Activated naive CD4-positive, alpha-beta T cell treated with anti-CD3 and anti-CD28 coated beads, Interleukin-2, amount 50 U/mL, for 16 hours (primary cell): ENCODE measurements at regions not wholly inside any gene's neighbourhood (a gene's known extent, or its start where the extent isn't known, plus 50 kb on each side); places are given as distances from the start of the nearest gene placed in this dataset.
"Not testable (repeated sequence)": the region's sequence is repeated elsewhere in the genome, so short reads cannot be mapped to it uniquely, and the experiment has no call there.

ENCODE experiments used
- DNase-seq: peaks from one replicate; pipeline ENCODE4 v3.0.0-alpha.2; 2020

DNA sequence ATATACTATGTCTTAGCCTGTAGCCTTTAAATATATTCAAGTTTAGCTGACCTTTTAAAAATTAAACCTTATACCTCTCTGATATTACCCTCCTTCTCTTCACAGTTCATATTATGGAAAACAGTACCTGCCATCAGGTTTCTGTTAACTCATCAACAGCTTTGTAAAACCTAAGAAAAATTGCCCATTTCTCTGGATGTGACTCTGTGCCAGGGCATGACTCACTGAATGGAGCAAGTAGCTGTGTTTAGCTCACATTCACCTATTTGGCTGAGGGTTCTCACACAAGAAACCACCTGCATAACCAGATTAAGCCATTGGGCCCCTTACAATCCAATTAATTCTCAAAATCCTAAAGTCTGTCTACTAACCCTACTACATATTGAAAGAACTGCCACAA lies 678.8 kb upstream of the MARCKS start:
- no peak for DNase-seq

DNA sequence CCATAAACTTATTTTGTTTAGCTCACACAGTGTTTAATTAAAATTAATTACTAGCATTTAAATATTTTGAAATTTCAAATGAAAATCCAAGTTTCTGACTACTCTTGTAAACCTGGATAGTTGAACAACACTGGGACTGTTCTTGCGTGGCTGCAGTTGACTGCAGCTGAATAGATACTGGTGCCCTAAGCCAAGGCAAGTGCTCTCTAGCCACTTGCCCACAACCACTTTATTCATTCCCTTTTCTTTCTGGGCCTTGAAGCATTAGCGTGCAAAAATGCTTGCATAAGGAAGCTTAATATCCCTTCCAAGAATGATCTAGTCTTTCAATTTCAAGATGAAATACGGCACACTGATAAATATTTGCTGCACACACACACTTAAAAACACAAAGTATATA lies 676.0 kb upstream of the MARCKS start:
- DNase-seq = no peak

DNA sequence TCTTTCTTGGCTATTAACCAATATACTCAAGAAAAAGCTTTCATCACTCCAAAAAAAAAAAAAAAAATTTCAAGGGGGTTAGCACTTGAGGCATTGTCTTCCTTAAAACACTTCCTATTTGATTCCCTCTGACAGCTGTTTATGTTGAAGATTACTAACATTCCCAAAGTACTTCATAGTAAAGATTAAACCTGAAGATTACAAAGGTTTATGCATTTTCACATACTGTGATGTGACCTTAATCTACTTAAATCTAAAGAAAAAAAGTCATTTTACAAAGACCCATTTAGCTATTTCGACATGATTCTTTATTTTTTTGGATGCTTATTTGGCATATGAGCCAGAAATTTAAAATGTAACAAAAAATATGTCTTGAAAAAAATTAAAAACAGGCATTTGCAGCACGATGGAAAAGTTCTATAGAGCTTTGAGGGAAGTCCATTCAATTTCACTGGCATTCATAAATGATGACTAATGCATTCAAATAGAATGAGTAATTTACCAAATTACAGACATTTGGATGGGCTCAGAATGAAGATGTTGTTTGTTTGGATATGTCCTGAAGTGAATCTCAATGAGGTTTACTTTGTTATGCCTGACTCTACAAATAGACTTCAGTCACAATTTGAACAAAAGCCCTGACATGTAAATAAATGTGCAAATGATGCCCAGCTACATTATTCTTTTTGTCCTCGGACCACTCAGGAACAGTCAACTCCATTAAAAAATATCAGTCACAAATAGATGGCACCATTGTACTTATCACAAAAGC lies 674.6 kb upstream of the MARCKS start:
- DNase-seq = no peak

DNA sequence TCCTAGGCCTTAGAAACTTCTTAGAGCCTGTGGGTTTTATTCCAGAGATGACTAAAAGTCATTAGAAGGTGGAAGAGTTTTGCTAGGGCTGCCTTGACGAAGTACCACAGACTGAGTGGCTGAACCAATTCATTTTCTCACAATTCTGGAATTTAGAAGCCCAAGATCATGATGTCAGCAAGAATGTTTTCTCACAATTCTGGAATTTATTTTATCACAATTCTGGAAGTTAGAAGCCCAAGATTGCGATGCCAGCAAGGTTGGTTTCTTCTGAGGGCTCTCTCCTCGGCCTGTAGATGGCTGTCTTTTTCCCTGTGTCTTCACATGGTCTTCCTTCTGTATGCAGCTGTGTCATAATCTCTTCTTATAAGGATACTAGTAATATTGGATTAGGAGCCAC lies 672.9 kb upstream of the MARCKS start:
- DNase-seq = no peak

DNA sequence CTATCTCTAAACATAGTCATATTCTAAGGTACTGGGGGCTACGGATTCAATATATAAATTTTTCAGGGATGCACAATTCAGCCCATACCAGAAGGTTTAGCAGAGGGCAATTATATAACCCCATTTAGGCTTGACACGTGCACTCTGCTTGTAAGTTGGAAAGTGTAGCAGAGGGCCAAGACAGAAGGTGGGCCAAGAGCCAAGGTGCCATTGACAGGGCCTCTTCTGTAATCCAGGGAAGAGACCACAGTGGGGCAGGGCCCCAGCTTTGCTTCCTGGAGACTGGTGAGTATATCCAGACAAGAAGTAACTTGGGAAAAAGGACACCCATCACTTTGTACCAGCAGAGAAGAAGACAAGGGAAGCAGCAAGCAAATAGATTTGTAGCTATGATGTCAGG lies 672.4 kb upstream of the MARCKS start:
- no peak for DNase-seq

DNA sequence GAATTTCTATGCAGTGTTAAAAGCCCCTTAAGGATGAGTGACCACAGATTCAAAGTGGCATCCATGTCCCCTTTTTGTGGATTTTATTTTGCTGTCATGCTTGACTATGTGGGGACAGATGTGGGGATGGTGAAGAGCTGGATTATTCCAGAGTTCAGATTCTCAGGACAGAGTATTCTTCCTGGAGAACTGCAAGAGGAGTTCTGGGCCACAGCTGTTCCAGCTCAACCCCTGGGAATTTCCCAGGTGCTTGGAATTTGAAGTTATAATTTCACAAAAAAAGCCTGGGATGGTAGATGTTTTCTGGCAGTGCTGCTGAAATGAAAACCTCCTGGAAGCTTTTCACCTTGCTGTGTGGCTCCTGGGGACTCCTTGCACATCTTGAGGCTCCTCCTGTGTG lies 671.8 kb upstream of the MARCKS start:
- no peak for DNase-seq

DNA sequence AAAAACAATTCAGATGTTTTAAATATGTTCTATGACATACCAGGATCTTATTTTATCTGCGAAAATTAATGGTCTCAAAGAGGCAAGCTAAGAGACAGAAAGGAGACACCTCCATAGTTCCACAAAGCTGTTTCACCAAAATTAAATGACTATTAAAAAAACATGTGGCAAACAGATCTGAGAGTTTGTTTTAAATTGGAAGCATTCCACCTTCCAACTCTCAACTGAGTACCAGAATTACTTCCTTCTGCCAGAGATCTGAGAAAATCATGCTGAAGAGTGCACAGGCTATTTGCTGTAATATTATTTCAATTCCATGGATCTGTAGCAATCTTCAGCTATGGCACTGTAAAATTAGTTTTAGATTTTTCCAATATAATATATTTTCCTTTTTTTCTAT lies 669.5 kb upstream of the MARCKS start:
- no peak for DNase-seq

DNA sequence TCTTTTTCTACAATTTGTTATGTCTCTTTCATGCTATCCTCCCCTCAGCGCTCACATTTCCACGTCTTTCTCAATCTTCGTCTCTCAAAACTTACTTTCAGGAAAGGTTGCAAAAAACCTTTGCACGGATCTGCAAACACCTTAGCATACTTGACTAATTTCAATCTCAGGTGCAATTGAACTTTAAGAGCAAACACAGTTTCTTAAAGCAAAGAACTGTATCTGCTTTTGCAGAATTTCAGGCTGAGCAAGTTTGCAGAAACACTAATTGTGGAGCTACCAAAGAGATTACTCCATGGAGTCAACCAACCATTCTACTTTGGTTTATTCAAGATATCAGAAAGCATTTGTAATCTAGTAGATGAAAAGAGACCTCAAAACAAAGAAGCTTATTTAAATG lies 668.2 kb upstream of the MARCKS start:
- no peak for DNase-seq

DNA sequence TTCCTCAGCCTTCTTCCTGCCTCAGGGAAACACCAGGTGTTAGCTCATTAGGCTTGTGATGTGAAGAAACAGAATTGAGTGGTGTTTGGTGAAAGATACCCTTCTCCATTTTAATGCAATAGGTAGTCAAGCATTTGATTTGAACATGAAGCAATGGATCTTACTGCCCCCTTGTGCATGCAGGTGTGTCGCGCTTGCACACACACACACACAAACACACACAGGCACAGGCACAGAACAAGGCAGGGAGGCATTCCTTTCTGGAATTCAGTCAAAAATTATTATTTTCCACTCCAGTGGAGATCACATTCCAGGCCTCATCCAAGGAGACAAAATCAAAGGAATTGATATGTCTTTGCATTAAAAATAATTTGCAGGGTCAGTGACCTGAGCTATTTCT lies 667.0 kb upstream of the MARCKS start:
- no peak for DNase-seq

DNA sequence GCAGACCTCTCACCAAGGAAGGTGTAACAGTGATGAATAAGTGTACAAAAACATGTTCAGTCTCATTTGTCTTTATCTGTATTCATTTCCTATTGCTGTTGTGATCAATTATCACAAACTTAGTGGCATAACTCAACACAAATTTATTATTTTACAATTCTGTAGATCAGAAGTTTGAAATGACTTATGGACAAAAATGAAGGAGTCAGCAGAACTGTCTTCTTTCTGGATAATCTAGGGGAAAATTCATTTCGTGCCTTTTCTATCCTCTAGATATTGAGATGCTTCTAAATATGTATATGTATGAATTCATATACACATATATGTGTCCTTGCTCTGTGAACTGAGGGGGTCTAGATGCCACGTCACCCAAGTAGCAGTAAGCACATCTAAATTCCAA lies 663.1 kb upstream of the MARCKS start:
- no peak for DNase-seq

DNA sequence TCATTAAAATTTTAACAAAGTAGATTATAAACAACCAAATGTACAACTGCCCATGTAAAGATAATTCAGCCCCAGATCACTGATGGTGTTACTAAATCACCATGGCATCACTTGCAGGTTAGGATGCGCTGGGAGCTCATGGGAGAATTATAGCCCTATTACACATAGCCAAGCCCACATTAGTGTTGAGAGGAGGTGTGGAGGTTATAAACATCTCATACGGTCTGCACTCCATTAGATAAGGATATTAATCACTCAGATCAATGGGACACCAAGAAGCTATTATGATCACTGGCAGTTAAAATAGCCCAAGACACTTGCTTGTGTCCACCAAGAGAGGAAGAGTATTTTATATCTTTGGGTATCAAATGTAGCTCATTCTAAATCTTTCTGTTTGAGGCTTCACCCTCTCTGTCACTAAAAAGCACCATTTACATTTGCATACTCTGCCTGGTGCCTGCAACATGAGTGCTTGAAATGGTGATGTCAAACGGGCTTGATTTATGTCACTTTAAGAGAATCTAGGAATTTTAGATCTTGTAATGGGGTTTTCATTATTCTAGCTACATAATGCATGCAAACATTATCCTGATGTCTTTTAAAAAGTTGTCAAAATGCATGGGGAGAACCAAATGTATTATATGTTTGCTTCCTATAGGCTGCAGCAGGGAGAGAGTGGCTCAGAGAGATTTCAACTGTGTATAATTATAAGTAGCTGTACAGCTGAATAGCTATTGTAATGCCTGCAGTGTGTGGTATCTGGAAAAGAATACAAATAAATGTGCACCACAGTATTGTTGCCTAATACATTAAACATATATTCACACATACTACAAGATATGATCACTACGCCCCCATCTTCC lies 654.1 kb upstream of the MARCKS start:
- DNase-seq = no peak

DNA sequence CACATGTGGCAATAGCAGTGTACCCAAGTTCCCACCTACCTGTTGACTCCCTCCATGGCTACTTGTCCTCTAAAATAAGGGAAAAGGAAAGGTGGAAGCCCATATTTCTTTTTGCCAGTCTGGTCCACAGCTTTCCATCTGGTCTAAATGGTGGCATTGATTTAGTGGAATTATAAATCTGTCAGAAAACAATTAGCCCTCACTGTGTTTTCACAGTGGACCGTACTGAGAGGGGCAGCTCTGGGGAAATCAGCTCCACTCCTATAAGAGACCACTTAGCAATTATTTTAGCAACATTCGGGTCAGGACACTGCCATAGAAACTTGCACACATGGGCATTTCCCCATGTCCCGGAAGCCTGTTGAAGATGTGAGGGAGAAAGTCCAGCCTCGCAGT lies 653.4 kb upstream of the MARCKS start:
- no peak for DNase-seq

DNA sequence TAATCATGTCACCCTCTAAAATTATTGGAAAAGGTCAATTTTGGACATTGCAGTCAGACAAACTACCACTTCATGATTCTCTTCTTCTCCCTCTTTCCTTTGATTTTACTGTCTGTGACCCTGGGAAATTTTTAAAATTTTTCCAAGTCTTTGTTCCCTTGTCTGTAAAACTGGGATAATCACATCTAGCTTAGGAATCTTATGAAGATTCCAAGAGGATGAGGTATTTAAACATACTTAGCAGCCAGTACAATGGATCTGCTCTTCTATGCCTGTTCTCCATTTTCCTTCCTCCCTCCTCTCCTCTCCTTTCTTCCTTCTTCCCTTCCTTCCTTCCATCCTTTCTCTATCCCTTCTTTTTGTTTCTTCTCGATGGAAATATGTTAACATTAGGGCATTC lies 651.6 kb upstream of the MARCKS start:
- no peak for DNase-seq

DNA sequence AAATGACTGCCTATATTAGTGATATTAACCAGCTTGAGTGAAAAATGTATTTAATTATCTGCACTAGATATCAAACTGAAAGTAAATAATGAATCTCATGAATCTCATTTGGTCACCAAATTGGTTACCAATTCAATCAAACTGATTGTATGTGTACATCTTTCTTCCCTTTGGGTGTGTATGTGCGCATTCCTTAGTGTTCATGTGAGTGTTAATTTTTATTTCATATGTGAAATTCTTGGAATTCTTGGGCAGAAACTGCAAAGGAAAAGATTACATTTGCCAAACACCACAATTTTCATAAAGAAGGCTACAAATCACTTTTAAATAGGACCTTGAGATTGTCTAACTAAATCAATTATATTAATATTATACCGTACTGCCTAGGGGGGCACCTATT lies 648.4 kb upstream of the MARCKS start:
- no peak for DNase-seq

DNA sequence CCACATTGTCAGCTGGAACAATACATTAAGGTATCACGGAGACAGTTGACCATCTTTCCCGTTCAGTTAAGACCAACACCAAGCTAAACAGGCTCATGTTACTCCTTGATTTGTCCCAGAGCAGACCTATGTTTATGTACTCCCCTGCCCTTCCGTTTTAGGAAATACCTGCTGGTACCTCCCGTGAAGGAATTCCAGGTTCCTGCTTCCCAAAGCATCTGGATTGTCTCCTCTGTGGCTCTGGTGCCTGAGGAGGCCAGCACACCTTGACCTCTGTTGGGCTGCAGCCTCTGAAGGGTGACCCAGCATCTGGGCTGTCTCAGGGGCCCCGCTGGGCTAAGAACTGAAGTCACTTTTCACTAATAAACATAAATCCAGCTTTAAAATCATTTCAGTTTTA lies 647.8 kb upstream of the MARCKS start:
- DNase-seq = no peak

DNA sequence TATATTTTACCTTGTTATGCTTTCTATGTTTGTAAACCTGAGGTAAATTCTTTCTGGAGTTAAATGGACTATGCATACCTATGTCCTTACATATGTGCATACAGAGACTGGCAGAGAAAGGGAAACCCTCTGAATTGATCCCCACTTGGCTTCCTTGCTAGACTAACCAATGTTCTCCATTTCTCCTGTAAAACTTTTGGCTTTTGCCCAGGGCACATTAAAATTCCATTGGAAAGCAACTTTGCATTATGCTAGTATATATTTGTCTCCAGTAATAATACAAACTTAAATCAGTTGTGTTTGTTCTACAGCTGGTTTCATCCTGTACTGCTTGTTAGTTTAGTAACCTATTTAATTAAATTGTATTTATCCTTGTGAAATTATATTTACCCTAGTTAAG lies 646.0 kb upstream of the MARCKS start:
- DNase-seq = no peak

DNA sequence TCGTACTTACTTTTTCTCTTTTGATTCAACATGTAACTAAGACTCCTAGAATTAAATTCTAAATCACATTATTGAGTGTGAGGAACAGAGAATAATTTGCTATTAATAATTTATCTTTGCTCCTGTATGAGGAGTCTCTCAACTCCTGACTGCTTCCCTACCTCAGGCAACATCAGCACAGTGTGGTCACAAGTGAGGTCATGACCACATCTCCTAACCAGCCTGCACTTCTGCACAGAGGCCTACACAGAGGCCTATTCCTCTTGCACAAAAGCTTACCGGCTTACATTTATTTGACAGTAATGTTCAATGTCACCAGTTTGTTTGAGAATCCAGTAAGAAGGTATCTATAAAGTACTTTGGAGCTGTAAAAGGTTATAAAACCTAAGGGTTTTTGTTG lies 637.4 kb upstream of the MARCKS start:
- no peak for DNase-seq

DNA sequence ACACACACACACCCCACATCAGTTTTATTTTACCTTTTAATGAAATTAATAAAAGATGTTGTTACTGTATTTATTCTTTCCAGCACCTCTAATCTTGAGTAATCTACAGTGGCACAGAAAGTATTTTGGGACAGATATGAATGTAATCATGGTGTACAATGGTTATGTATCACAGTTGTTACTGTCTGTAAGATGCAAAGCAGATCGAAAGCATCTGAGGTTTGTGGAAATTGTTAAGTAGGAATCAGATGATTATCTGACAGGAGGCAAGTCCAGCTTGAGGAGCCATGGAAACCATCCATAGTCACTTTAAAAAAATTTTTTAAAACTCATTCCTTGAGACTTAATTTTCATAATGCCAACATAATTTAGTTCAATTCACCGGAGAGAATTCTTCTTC lies 636.3 kb upstream of the MARCKS start:
- no peak for DNase-seq

DNA sequence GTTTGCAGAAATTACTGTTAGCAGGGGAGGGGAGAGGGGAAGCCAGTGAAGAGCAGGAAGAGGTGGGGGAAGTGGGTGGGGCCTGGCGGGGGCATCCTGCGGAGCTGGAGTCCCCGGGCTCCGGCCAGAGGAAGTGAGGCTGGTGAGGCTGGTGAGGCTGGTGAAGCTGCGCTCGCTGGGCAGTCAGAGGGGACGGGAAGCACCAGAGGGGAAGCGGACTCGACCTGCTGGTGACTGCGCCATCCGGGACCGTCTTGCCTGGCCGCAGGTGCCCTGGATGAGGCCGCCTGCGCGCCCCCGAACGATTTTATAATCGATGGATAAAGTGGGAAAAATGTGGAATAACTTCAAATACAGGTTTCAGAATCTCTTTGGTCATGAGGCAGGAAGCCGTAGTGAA lies 635.3 kb upstream of the MARCKS start:
- no peak for DNase-seq

DNA sequence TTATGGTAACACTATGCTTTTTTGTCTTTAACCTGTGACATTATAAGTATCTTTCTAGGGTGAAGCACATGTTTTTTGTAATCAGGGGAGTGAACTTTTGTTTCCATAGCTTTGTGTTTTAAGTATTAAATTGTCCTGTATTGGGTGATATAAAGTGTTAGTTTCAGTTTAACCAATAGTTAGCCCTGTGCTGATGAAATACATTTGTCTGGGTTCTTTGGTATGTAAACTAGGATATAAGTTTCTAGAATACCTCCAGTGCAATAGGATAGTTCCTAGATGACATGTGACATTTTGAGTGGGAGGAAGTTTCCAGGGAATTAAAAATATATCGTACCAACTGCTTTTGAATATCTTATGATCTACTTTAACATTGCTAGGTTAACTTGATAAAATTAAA lies 611.0 kb upstream of the MARCKS start:
- no peak for DNase-seq

DNA sequence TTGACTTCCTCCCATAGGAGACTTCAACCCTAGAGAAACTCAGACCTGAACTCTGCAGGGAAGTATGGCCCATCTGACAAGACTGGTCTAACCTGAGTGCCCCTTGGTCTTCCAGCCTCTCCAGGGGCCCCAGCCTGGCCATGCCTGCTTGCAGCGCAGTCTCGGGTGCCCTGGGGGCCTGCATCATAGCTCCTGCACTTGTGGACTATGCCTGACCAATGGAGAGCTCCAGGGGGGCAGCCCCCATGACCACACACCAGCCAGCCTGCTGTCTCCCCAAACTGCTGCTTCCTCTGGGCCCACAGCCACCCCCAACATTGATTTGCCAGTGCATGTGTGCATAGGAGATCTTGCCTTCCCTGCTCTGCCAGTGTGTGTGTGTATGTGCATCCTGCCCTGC lies 608.6 kb upstream of the MARCKS start:
- DNase-seq = no peak

DNA sequence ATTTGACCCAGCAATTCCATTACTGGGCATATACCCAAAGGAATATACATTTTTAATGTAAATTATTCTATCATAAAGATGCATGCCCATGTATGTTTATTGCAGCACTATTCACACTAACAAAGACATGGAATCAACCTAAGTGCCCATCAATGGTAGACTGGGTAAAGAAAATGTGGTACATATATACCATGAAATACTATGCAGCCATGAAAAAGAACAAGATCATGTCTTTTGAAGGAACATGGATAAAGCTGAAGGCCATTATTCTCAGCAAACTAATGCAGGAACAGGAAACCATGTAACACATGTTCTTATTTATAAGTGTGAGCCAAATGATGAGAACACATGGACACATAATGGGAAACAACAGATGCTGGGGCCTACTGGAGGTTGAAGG lies 603.0 kb upstream of the MARCKS start:
- DNase-seq = not testable (repeated sequence)

DNA sequence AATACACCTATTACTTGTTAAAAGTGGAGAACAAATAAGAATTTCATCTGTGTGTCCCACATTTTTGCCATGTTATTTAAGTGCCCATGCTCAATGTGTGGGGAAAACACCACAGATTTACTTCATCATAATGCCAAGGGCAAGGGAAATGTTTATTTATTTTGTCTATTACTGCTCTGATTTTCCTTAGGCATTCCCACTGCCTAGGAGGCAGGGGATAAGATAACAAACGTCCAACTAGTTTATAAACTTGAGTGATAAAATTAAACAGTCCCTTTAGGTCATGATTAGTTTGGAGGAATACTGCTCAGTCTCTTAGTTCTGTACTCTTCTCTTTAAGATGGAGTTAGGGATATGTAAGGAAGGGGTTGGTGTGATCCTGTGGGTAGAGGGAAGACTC lies 598.4 kb upstream of the MARCKS start:
- no peak for DNase-seq

DNA sequence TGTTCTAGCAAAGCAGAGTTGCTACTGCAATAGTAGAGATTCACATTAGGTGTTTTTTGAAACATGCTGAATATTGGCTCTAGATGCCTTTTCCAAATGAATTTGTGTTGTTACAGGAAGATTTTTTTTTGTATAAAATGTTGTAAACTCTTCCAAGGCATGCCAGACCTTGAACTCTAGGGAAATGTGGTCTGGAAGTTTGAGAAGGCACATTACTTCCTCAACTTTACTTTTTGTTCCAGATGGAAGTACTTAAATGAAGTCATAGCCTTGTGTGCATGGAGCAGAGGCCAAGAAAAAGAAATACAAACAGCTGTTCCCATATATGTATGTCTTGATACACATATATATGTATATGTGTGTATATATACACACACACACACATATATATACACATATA lies 585.7 kb upstream of the MARCKS start:
- DNase-seq = no peak

DNA sequence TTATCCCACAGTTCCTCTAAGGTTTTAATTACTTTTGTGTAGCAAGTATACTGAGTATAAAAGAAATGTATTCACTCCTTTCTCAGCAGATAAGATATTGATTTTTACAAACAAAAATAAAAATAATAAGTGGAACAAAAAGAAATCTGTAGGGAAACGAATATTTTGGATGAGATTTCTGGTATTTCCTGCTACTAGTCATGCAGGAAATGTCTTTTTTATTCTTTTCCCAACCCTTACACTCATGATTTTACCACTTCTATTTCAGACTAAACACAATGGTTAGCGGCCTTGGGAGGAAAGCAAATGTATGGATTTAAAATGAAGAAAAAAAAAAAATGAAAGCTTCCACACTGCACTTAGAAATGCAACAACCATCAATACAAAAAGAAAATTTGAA lies 580.5 kb upstream of the MARCKS start:
- no peak for DNase-seq
